Natural killer cell (primary cell): ENCODE measurements at regions not wholly inside any gene's neighbourhood (a gene's known extent, or its start where the extent isn't known, plus 50 kb on each side); places are given as distances from the start of the nearest gene placed in this dataset.

ENCODE experiments used
- ATAC-seq, 3 donors: fragments of 150-1000 bp in 2 of 3; fragments of 200-7000 bp in 1 of 3; cut with Tn5 transposase; 1 replicate in 1 of 3; 2 replicates in 2 of 3; pipeline ENCODE4 v1.10.0; 2021; ENCODE audit warnings: mild to moderate bottlenecking in 2 of 3, moderate library complexity in 2 of 3
- DNase-seq, 2 donors: peaks; one replicate each; pipeline versions ENCODE4 v3.0.0 to v3.0.0-alpha.2; 2013 to 2021; ENCODE audit warnings: mixed read lengths in 1 of 2
- H3K27ac ChIP-seq: one replicate; pipeline ENCODE4 v1.5.1; 2013; ENCODE audit warnings: mild to moderate bottlenecking, low read length
- H3K27me3 ChIP-seq: one replicate; pipeline ENCODE4 v1.6.1; 2013; ENCODE audit warnings: low read length; ENCODE audit not compliant: control insufficient read depth, insufficient read depth
- H3K36me3 ChIP-seq: one replicate; pipeline ENCODE4 v1.6.1; 2013; ENCODE audit warnings: low read length; ENCODE audit not compliant: control insufficient read depth, insufficient read depth
- H3K4me1 ChIP-seq: one replicate; pipeline ENCODE4 v1.6.1; 2013; ENCODE audit warnings: low read length; ENCODE audit not compliant: control insufficient read depth, insufficient read depth
- H3K4me3 ChIP-seq: one replicate; pipeline ENCODE4 v1.5.1; 2013; ENCODE audit warnings: low read length
- H3K9me3 ChIP-seq: one replicate; pipeline ENCODE4 v1.6.1; 2013; ENCODE audit warnings: low read length; ENCODE audit not compliant: control insufficient read depth, insufficient read depth
- H3K27ac Mint-ChIP-seq, 2 donors: one replicate each; pipeline ENCODE4 v1.8.0; 2022; ENCODE audit warnings: mild to moderate bottlenecking in 2 of 2, mixed read lengths in 2 of 2, moderate library complexity in 1 of 2
- H3K27me3 Mint-ChIP-seq, 2 donors: one replicate each; pipeline ENCODE4 v1.8.0; 2022; ENCODE audit warnings: low read depth in 2 of 2, mixed read lengths in 2 of 2
- H3K36me3 Mint-ChIP-seq: one replicate; pipeline ENCODE4 v1.8.0; 2022; ENCODE audit warnings: mixed read lengths
- H3K4me1 Mint-ChIP-seq, 2 donors: one replicate each; pipeline ENCODE4 v1.8.0; 2022; ENCODE audit warnings: mixed read lengths in 2 of 2
- H3K4me3 Mint-ChIP-seq: one replicate; pipeline ENCODE4 v1.8.0; 2022; ENCODE audit warnings: mild to moderate bottlenecking, moderate library complexity, mixed read lengths
- H3K9me3 Mint-ChIP-seq, 2 donors: one replicate each; pipeline ENCODE4 v1.8.0; 2022; ENCODE audit warnings: mixed read lengths in 2 of 2
- WGBS: methylation state at CpG from one replicate; pipeline ENCODE4 v1.1.7; 2013; ENCODE audit warnings: missing lambda C conversion rate; ENCODE audit not compliant: insufficient coverage; 5-methylcytosine and 5-hydroxymethylcytosine counted together
- intact Hi-C: fragments of 100-400 bp; cut with micrococcal nuclease; formaldehyde crosslinking; loops from one replicate; pipeline ENCODE4 v1.14.2; 2022
- TF ChIP-seq, protein P1 (sequence below): fragments of 200-600 bp; IDR thresholded peaks from one replicate; pipeline ENCODE4 v1.8.0; 2022; ENCODE audit warnings: antibody characterized with exemption

- H3K27ac Mint-ChIP-seq = no peak overlapping the region
- WGBS = 100% methylated on average over 1 of the region's 1 CpG
- no peaks in the 10 kb centered on the region for H3K36me3 ChIP-seq
- no peaks in the 10 kb centered on the region for H3K36me3 Mint-ChIP-seq
- peaks cover 0 to 8% of the 10 kb centered on the region in 2 donors for H3K27me3 Mint-ChIP-seq
- H3K9me3 Mint-ChIP-seq = no peaks in the 10 kb centered on the region
- no peaks in the 10 kb centered on the region for H3K9me3 ChIP-seq
- H3K4me1 ChIP-seq = no peaks in the 10 kb centered on the region
- intact Hi-C loops = no loop called here
- no peak for ATAC-seq
- TF ChIP-seq, protein P1, sequence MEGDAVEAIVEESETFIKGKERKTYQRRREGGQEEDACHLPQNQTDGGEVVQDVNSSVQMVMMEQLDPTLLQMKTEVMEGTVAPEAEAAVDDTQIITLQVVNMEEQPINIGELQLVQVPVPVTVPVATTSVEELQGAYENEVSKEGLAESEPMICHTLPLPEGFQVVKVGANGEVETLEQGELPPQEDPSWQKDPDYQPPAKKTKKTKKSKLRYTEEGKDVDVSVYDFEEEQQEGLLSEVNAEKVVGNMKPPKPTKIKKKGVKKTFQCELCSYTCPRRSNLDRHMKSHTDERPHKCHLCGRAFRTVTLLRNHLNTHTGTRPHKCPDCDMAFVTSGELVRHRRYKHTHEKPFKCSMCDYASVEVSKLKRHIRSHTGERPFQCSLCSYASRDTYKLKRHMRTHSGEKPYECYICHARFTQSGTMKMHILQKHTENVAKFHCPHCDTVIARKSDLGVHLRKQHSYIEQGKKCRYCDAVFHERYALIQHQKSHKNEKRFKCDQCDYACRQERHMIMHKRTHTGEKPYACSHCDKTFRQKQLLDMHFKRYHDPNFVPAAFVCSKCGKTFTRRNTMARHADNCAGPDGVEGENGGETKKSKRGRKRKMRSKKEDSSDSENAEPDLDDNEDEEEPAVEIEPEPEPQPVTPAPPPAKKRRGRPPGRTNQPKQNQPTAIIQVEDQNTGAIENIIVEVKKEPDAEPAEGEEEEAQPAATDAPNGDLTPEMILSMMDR = no peak
- no peaks in the 10 kb centered on the region for H3K4me1 Mint-ChIP-seq
- no peak overlapping the region for H3K27ac ChIP-seq
- H3K4me3 ChIP-seq = no peak overlapping the region
- no peak for DNase-seq
- no peak overlapping the region for H3K4me3 Mint-ChIP-seq
- H3K27me3 ChIP-seq = no peaks in the 10 kb centered on the region
These were observed 112.9 kb upstream of the ATP1A1 start for GRCh38 chr1:116260115-116260514.

DNA sequence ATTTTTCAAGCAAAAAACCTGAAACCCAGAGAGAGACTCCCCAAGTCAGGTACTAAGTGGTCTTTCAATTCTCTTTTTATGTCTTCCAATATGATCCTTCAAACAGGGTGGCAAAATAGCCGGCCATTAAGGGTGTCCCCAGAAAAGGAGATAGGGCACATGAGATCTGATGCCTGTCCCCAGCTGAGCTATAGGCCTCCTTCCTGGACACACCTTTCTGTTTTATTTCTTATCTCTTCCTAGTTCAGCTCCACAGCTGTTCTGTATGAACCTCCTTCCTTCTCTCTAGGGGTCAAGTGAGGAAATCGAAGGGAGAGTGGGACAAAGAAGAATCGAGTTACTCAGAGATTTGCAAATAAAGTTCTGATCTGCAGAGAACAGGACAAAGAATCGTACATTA, 112.4 kb upstream of the ATP1A1 start:
- ATAC-seq (no peak), DNase-seq (no peak)
- H3K36me3 Mint-ChIP-seq = no peaks in the 10 kb centered on the region
- H3K27ac ChIP-seq = no peak overlapping the region
- H3K36me3 ChIP-seq = no peaks in the 10 kb centered on the region
- H3K4me3 ChIP-seq = no peak overlapping the region
- intact Hi-C loops = no loop called here
- peaks cover 0 to 5% of the 10 kb centered on the region in 2 donors for H3K27me3 Mint-ChIP-seq
- no peaks in the 10 kb centered on the region for H3K4me1 Mint-ChIP-seq
- TF ChIP-seq, protein P1 = no peak
- H3K27ac Mint-ChIP-seq = no peak overlapping the region
- no peaks in the 10 kb centered on the region for H3K9me3 ChIP-seq
- H3K27me3 ChIP-seq = no peaks in the 10 kb centered on the region
- H3K4me1 ChIP-seq = no peaks in the 10 kb centered on the region
- no peak overlapping the region for H3K4me3 Mint-ChIP-seq
- WGBS = 87% methylated on average over 4 of the region's 4 CpGs
- H3K9me3 Mint-ChIP-seq = no peaks in the 10 kb centered on the region

DNA sequence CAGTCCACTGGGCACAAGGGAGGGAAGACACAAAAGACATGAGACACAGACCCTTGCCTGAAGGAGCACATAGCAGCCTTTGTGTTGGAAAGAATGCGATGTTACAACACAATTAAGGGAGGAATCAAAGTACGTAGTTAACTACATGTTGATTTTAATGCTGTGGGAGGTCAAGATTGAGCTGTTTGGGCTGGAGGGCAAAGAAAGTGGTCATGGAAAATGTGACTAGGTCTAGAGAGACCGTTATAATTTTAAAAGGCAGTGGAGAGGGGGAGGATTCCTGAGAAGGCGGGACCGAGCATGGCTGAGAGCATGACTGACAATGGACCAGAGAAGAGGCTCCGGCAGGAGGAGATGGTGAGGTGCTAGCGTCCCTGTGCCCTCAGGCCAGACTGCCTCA, 111.8 kb upstream of the ATP1A1 start:
- H3K27ac ChIP-seq = no peak overlapping the region
- Mint-ChIP-seq H3K4me1 (no peaks in the 10 kb centered on the region), H3K27me3 (peaks cover 0 to 3% of the 10 kb centered on the region in 2 donors), H3K9me3 (no peaks in the 10 kb centered on the region), H3K36me3 (no peaks in the 10 kb centered on the region), H3K27ac (no peak overlapping the region), H3K4me3 (no peak overlapping the region)
- 87% methylated on average over 6 of the region's 7 CpGs for WGBS
- DNase-seq (no peak), ATAC-seq (no peak)
- H3K4me3 ChIP-seq = no peak overlapping the region
- no peaks in the 10 kb centered on the region for H3K4me1 ChIP-seq
- no peaks in the 10 kb centered on the region for H3K27me3 ChIP-seq
- intact Hi-C loops = no loop called here
- no peaks in the 10 kb centered on the region for H3K9me3 ChIP-seq
- TF ChIP-seq, protein P1 = no peak
- no peaks in the 10 kb centered on the region for H3K36me3 ChIP-seq

DNA sequence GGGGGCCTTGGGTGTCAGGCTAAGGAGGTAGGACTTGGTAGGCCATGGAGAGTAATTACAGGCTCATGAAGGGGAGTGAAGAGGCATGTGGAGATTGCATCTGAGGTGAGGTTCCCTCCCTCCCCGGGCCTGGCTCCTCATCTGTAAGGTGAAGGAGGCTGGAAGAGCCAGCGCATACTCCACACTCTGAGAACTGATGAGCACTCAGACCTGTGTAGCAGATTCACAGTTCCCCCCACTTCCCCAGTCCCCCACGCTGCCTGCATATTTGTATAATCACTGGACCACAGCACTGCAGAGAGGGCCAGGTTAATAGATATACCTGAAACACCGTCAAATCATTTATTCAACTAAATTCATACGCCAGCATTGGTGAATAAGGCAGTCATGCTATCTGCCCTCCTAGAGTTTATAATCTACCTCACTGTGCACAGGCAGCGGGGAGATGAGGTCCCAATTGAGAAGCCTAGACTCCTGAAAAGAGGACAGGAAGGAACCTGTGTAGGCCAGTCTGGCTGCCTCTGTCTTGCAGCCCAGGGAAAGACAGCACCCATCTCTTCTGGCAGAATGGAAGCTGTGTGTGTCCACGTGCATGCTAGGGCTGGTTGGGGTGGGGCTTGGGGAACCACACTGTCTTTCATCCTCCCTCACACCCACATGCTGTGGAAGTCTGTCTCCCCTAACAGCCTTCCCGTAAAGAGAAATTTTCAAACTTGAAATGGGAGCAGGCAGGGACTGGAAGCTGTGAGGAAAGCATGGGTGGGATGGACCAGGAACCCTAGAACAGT, 110.6 kb upstream of the ATP1A1 start:
- H3K9me3 Mint-ChIP-seq = no peaks in the 10 kb centered on the region
- no peaks in the 10 kb centered on the region for H3K36me3 Mint-ChIP-seq
- H3K4me1 Mint-ChIP-seq = no peaks in the 10 kb centered on the region
- Histone ChIP-seq H3K27ac (no peak overlapping the region), H3K4me3 (no peak overlapping the region), H3K27me3 (no peaks in the 10 kb centered on the region), H3K9me3 (no peaks in the 10 kb centered on the region), H3K36me3 (no peaks in the 10 kb centered on the region), H3K4me1 (no peaks in the 10 kb centered on the region)
- H3K4me3 Mint-ChIP-seq = no peak overlapping the region
- ATAC-seq (no peak), DNase-seq (no peak)
- no peaks in the 10 kb centered on the region for H3K27me3 Mint-ChIP-seq
- intact Hi-C loops = no loop called here
- TF ChIP-seq, protein P1 = no peak
- WGBS = 54% methylated on average over 7 of the region's 8 CpGs
- no peak overlapping the region for H3K27ac Mint-ChIP-seq
